ENCODE measurements at regions not wholly inside any gene's neighbourhood (a gene's known extent, or its start where the extent isn't known, plus 50 kb on each side); places are given as distances from the start of the nearest gene placed in this dataset.

DNA sequence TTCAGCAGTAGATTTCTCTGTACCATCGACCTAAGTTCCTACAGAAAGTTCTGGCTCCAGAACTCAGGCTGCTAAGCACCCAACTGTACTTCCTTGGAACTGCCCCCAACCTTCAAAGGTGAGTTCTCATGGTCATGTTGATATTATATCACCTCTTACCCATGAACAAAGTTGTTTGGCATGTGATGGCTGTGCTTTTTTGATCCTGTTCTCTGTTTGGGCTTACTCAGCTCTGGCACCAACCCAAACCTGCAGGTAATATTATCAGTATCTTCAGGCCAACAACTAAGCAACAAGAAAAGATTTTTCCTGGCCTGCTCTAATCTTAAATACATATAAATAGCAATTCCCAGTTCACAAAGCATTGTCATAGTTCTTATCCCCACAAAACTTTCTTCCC is 318.7 kb upstream of the LMCD1 start:
- TF ChIP-seq, protein P1, sequence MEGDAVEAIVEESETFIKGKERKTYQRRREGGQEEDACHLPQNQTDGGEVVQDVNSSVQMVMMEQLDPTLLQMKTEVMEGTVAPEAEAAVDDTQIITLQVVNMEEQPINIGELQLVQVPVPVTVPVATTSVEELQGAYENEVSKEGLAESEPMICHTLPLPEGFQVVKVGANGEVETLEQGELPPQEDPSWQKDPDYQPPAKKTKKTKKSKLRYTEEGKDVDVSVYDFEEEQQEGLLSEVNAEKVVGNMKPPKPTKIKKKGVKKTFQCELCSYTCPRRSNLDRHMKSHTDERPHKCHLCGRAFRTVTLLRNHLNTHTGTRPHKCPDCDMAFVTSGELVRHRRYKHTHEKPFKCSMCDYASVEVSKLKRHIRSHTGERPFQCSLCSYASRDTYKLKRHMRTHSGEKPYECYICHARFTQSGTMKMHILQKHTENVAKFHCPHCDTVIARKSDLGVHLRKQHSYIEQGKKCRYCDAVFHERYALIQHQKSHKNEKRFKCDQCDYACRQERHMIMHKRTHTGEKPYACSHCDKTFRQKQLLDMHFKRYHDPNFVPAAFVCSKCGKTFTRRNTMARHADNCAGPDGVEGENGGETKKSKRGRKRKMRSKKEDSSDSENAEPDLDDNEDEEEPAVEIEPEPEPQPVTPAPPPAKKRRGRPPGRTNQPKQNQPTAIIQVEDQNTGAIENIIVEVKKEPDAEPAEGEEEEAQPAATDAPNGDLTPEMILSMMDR (IDR thresholded peaks at IDR 0.05), result no peak
- DNase-seq (ENCODE audit: low spot score) (no peak), ATAC-seq (ENCODE audit: low FRiP score) (no peak)

DNA sequence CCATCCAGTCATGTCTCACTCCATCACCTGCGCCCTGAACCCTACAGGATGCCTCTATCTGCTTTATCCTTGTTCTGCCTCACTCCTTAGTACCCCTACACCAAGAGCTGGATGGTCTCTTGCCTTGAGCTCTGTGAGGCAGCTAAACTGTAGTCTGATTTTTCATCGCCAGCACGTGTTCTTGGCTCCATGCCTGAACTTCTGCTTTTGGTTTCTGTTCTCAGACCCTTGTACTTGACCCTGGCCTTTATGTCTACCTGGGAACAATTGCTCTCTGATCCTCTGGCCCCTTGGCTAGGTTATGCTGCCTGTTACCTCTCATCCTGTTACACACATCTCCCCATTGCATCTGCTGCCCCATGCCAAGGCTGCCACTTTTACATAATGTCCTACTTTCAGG is 318.0 kb upstream of the LMCD1 start:
- no peak for ATAC-seq (ENCODE audit: low FRiP score)
- TF ChIP-seq, protein P1 (IDR thresholded peaks at IDR 0.05), result no peak
- DNase-seq (ENCODE audit: low spot score), result no peak

DNA sequence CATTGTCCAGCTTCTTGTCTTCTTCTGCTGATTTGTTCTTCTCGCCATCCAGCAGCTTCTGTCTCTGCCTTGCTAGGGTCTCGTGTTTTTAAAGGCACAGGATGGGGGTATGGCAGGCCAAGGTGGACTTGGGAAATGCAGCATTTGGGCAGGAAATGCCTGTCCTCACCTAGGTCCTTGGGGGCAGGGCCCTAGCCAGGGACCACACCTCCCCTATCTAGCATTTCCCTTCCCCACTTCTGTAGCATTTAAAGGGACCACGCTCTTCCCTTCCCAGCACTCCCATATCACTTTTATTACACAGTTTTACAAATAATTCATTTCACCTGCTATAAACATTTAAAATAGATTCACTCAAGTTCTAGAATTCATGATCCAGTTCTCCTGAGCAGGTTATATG is 315.4 kb upstream of the LMCD1 start:
- TF ChIP-seq, protein P1 (IDR thresholded peaks at IDR 0.05), result no peak
- no peak for DNase-seq (ENCODE audit: low spot score)
- no peak for ATAC-seq (ENCODE audit: low FRiP score)

DNA sequence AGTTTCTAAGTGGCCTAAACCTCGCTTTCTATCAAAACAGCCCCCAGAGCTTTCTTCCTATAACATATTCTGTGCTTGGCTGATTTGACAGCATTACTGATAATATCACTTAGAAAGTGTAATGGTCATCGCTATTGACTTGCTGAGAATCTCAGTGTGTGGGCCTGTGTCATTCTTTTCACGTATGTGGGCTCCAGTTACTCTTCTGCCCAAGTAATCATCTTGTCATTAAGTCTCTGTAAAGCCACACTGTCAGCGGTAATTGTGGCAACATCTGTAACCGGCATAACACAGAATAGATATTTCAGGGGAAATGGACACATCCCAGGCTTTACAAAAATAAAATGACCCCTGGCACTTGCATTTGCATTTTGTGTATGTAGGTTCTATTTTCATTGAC is 313.6 kb upstream of the LMCD1 start:
- DNase-seq (ENCODE audit: low spot score), result no peak
- ATAC-seq (ENCODE audit: low FRiP score), result no peak
- TF ChIP-seq, protein P1 (IDR thresholded peaks at IDR 0.05), result no peak

DNA sequence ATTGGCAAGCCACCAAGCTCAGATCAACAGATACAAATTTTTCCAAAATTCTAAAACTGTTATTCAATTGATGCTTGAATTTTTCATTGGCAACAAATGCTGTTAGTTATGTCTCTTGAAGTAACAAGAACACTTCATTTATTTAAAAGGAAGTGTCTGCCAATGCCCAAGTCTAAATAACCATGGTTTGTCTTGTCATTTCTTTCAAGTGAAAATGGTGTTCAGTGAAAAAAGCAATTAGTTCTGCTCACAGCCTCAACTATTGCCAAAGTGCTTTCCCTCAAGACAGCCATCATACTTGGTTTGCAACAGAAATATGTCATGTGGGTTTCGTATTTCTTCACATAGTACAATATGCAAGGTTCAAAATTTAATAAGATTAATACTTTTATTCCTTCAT is 312.6 kb upstream of the LMCD1 start:
- DNase-seq (ENCODE audit: low spot score) (no peak), ATAC-seq (ENCODE audit: low FRiP score) (no peak)
- TF ChIP-seq, protein P1 (IDR thresholded peaks at IDR 0.05), result no peak

DNA sequence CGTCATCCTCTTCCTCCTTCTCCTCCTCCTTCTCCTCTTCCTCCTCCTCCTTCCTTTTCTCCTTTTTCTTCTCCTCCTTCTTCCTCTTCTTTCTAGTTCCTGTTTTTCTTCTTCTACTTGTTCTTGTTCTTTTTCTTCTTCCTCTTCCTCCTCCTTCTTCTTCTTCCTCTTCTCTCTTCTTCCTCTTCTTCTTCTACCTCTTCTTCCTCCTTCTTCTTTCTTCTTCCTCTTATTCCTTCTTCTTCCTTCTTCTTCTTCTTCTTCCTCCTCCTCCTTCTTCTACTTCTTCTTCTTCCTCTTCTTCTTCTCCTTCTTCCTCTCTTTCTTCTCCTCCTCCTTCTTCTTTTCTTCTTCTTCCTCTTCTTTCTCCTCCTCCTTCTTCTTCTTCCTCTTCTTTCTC is 310.2 kb upstream of the LMCD1 start:
- DNase-seq (ENCODE audit: low spot score), result no peak
- no peak for ATAC-seq (ENCODE audit: low FRiP score)
- TF ChIP-seq, protein P1 (IDR thresholded peaks at IDR 0.05), result no peak

DNA sequence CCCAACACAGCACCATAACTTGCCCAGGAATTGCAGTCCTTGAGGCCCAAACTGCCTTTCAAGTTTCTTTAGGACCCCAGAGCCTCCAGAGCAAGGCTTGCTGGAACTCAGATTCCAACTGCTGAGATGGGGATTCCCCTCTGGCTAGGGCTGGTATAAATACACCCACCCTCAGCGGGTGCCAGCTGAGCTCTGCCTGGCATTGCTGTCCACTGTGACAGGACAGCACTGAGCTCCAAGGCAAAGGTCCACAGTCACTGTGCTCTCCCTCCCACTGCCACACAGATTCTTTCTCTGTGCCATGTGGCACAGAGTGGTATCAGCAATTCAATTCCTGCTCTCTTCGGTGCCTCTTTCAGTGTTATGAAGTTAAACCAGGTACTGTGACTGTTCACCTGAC is 304.2 kb upstream of the LMCD1 start:
- DNase-seq (ENCODE audit: low spot score) (no peak), ATAC-seq (ENCODE audit: low FRiP score) (no peak)
- TF ChIP-seq, protein P1 (IDR thresholded peaks at IDR 0.05), result no peak

All from omental fat pad (tissue), 3 donors.